ENCODE measurements at regions not wholly inside any gene's neighbourhood (a gene's known extent, or its start where the extent isn't known, plus 50 kb on each side); places are given as distances from the start of the nearest gene placed in this dataset.

- no peak for TF ChIP-seq CTCF (IDR thresholded peaks at IDR 0.05)
- TF ChIP-seq POLR2A (IDR thresholded peaks at IDR 0.05): no peak
Measured at GRCh38 chr1:91606546-91607078, 106.0 kb downstream of the CDC7 start.

Data from uterus (tissue), 2 donors.